HCT116 (cell line): ENCODE measurements at regions not wholly inside any gene's neighbourhood (a gene's known extent, or its start where the extent isn't known, plus 50 kb on each side); places are given as distances from the start of the nearest gene placed in this dataset.

Source experiments
- ATAC-seq: fragments of 200-7000 bp; cut with Tn5 transposase; 2 replicates; pipeline ENCODE4 v1.9.1; 2020; ENCODE audit warnings: mild to moderate bottlenecking, moderate library complexity
- BruUV-seq: library from RNA; stranded (reverse); fragments of 400-500 nt; replicated peaks from 2 replicates; lab custom pipeline; 2021; lab: Mats Ljungman, UMichigan
- CTCF ChIA-PET: fragments of 300-600 bp; sonication (Branson Sonifier 250); formaldehyde crosslinking; loops from one replicate; lab custom pipeline; 2021; ENCODE audit warnings: antibody characterized with exemption; lab: Charles Lee
- POLR2A ChIA-PET: fragments of 300-600, 350-600 bp; sonication (Branson Sonifier 250); formaldehyde crosslinking; loops from one replicate; lab custom pipeline; 2021; ENCODE audit warnings: antibody characterized with exemption; lab: Charles Lee
- RAD21 ChIA-PET, 2 experiments: fragments of 300-600 bp; sonication (Branson Sonifier 250); formaldehyde crosslinking; loops; one replicate each; lab custom pipeline; 2023; ENCODE audit warnings: low total read pairs in 2 of 2; ENCODE audit not compliant: uncharacterized antibody in 2 of 2, unreplicated experiment in 2 of 2, low non-redundant PET in 1 of 2; lab: Charles Lee
- DNase-seq: peaks from one replicate; pipeline ENCODE4 v3.0.0-alpha.2; 2010; ENCODE audit warnings: low read depth, low spot score
- H2AFZ ChIP-seq: fragments of 200-600 bp; shearing (Covaris generic), sonication (generic); 2 replicates; pipeline ENCODE4 v1.6.1; 2017; ENCODE audit warnings: low read depth, mixed run types, mixed read lengths, antibody characterized with exemption, low read length; ENCODE audit not compliant: poor library complexity, severe bottlenecking
- H3K27ac ChIP-seq: 2 replicates; pipeline ENCODE4 v1.5.1; 2012; ENCODE audit warnings: low read depth, low read length
- H3K27me3 ChIP-seq: fragments of 200-600 bp; sonication (generic); 2 replicates; pipeline ENCODE4 v1.6.1; 2016; ENCODE audit warnings: mixed run types, low read length, mixed read lengths; ENCODE audit not compliant: insufficient read depth
- H3K36me3 ChIP-seq, 2 experiments: fragments of 200-500 bp in 1 of 2; fragments of 200-600 bp in 1 of 2; sonication (Bioruptor generic) in 1 of 2; sonication (generic) in 1 of 2; 2 replicates each; pipeline versions ENCODE4 v1.5.1 to v1.6.1; 2014 to 2016; ENCODE audit warnings: low read length in 2 of 2, inconsistent platforms in 1 of 2, mixed read lengths in 1 of 2, mixed run types in 1 of 2; ENCODE audit not compliant: insufficient read depth in 2 of 2, control insufficient read depth in 1 of 2
- H3K4me1 ChIP-seq, 2 experiments: fragments of 200-600 bp in 1 of 2; sonication (generic) in 1 of 2; 2 replicates each; pipeline versions ENCODE4 v1.5.1 to v1.6.1; 2012 to 2017; ENCODE audit warnings: low read length in 2 of 2, inconsistent platforms in 1 of 2, mild to moderate bottlenecking in 1 of 2, mixed read lengths in 1 of 2, mixed run types in 1 of 2, moderate library complexity in 1 of 2; ENCODE audit not compliant: insufficient read depth in 2 of 2, control insufficient read depth in 1 of 2
- H3K4me2 ChIP-seq: fragments of 200-600 bp; sonication (generic); 2 replicates; pipeline ENCODE4 v1.6.1; 2017; ENCODE audit warnings: mixed run types, low read length, mixed read lengths
- H3K4me3 ChIP-seq, 2 experiments: fragments of 200-600 bp in 1 of 2; sonication (generic) in 1 of 2; replicated peaks in 1 of 2; 2 replicates each; pipeline ENCODE4 v1.5.1; 2011 to 2016; ENCODE audit warnings: low read length in 2 of 2, control low read depth in 1 of 2, low read depth in 1 of 2, mild to moderate bottlenecking in 1 of 2, mixed read lengths in 1 of 2, mixed run types in 1 of 2
- H3K79me2 ChIP-seq: fragments of 200-600 bp; sonication (generic); 2 replicates; pipeline ENCODE4 v1.6.1; 2017; ENCODE audit warnings: mild to moderate bottlenecking, mixed run types, low read length, moderate library complexity, mixed read lengths; ENCODE audit not compliant: insufficient read depth
- H3K9ac ChIP-seq: fragments of 200-600 bp; sonication (generic); 2 replicates; pipeline ENCODE4 v1.6.1; 2016; ENCODE audit warnings: low read length, mixed read lengths
- H3K9me2 ChIP-seq: fragments of 200-600 bp; sonication (generic), shearing (Covaris generic); 2 replicates; pipeline ENCODE4 v1.6.1; 2017; ENCODE audit warnings: mixed run types, mild to moderate bottlenecking, moderate library complexity; ENCODE audit not compliant: insufficient read depth
- H3K9me3 ChIP-seq, 2 experiments: fragments of 200-500 bp in 1 of 2; fragments of 200-600 bp in 1 of 2; sonication (Bioruptor generic) in 1 of 2; sonication (generic) in 1 of 2; 2 replicates each; pipeline ENCODE4 v1.6.1; 2014 to 2017; ENCODE audit warnings: low read length in 2 of 2, mixed read lengths in 2 of 2, inconsistent platforms in 1 of 2, low read depth in 1 of 2, mild to moderate bottlenecking in 1 of 2, mixed run types in 1 of 2, moderate library complexity in 1 of 2; ENCODE audit not compliant: control insufficient read depth in 1 of 2, insufficient read depth in 1 of 2
- H4K20me1 ChIP-seq: fragments of 200-600 bp; sonication (generic), shearing (Covaris generic); 2 replicates; pipeline ENCODE4 v1.6.1; 2017; ENCODE audit warnings: mixed run types, mild to moderate bottlenecking, moderate library complexity; ENCODE audit not compliant: insufficient read depth
- EGR1 ChIP-seq: IDR thresholded peaks from 2 replicates; pipeline ENCODE4 v1.6.1; 2012; ENCODE audit warnings: low read depth
- ELF1 ChIP-seq: IDR thresholded peaks from 2 replicates; pipeline ENCODE4 v1.6.1; 2012; ENCODE audit warnings: low read depth, borderline replicate concordance
- POLR2AphosphoS5 ChIP-seq: IDR thresholded peaks from 2 replicates; pipeline ENCODE4 v1.6.1; 2011; ENCODE audit warnings: mild to moderate bottlenecking, low read depth, low read length, moderate library complexity
- SIN3A ChIP-seq: IDR thresholded peaks from 2 replicates; pipeline ENCODE4 v1.6.1; 2012; ENCODE audit warnings: low read depth
- SP1 ChIP-seq: IDR thresholded peaks from 2 replicates; pipeline ENCODE4 v1.6.1; 2012; ENCODE audit warnings: low read depth
- SRF ChIP-seq: IDR thresholded peaks from 2 replicates; pipeline ENCODE4 v1.6.1; 2012; ENCODE audit warnings: low read depth
- TCF7L2 ChIP-seq: IDR thresholded peaks from 2 replicates; pipeline ENCODE4 v1.7.0; 2011; ENCODE audit warnings: borderline replicate concordance, inconsistent platforms; ENCODE audit not compliant: insufficient read depth, insufficient read length; ENCODE audit errors: extremely low read depth
- ZFX ChIP-seq: fragments of 450-650 bp; IDR thresholded peaks from 2 replicates; pipeline ENCODE4 v1.6.1; 2017
- intact Hi-C: fragments of 100-400 bp; cut with micrococcal nuclease; formaldehyde crosslinking; loops from 2 replicates; pipeline ENCODE4 v1.10.0; 2022
- TF ChIP-seq, protein P1 (sequence below): IDR thresholded peaks from 2 replicates; pipeline ENCODE4 v1.6.1; 2011; ENCODE audit warnings: mild to moderate bottlenecking, low read length, moderate library complexity; ENCODE audit not compliant: insufficient replicate concordance; ENCODE audit errors: extremely low read depth
- TF ChIP-seq, protein P2 (sequence below), 3 experiments: fragments of 200-600 bp in 1 of 3; sonication (generic) in 1 of 3; IDR thresholded peaks in 2 of 3; conservative IDR thresholded peaks in 1 of 3; 2 replicates each; pipeline ENCODE4 v1.5.1; 2012 to 2017; ENCODE audit warnings: low read depth in 2 of 3, low read length in 2 of 3, antibody characterized with exemption in 1 of 3, borderline replicate concordance in 1 of 3, control low read depth in 1 of 3, mild to moderate bottlenecking in 1 of 3, mixed read lengths in 1 of 3, mixed run types in 1 of 3, moderate library complexity in 1 of 3; ENCODE audit not compliant: insufficient read depth in 1 of 3
- TF ChIP-seq, protein P3 (sequence below): IDR thresholded peaks from 2 replicates; pipeline ENCODE4 v1.6.1; 2012
- TF ChIP-seq, protein P4 (sequence below): IDR thresholded peaks from 2 replicates; pipeline ENCODE4 v1.6.1; 2012; ENCODE audit warnings: low read depth

DNA sequence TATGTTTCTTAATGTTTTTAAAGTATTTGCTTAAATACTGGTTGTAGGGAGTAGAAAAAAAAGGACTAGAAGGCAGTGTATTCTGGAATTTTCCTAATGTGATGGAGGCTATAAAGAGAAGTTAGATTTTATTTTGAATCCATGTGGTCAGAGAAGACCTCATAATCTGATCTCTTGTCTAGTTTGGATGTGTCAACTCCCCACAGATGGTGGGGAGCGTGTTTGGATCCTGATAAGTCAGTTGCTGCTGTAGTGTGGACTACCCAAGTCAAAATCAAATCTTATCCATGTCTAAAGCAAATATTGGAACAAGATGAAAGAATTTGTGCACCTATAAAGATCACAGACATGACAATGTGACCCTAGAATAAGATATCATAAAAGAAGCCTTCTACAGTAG is 918.0 kb downstream of the LTN1 start (continued):
- TF ChIP-seq, protein P1, sequence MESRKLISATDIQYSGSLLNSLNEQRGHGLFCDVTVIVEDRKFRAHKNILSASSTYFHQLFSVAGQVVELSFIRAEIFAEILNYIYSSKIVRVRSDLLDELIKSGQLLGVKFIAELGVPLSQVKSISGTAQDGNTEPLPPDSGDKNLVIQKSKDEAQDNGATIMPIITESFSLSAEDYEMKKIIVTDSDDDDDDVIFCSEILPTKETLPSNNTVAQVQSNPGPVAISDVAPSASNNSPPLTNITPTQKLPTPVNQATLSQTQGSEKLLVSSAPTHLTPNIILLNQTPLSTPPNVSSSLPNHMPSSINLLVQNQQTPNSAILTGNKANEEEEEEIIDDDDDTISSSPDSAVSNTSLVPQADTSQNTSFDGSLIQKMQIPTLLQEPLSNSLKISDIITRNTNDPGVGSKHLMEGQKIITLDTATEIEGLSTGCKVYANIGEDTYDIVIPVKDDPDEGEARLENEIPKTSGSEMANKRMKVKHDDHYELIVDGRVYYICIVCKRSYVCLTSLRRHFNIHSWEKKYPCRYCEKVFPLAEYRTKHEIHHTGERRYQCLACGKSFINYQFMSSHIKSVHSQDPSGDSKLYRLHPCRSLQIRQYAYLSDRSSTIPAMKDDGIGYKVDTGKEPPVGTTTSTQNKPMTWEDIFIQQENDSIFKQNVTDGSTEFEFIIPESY: no peak
- no peak for TF ChIP-seq SIN3A

DNA sequence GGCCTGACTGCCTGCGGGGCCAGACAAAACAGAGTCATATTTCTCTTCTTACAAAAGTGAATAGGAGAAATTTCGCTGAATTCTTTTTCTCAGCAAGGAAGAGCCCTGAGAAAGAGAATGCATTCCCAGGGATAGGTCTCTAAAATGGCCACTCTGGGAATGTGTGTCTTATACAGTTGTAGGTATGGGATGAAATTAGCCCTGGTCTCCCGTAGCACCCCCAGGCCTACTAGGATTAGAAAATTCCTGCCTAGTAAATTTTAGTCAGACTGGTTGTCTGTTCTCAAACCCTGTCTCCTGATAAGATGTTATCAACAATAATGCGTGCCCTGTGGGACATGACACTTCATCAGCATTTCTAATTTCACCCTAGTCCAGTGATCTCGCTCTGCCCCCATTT is 920.1 kb downstream of the LTN1 start:
- POLR2A ChIA-PET: no interaction called here
- Histone ChIP-seq H4K20me1 (no peaks in the 10 kb centered on the region), H3K9me3 (peaks cover 12 to 22% of the 10 kb centered on the region in 2 experiments; a peak in 3 of 4 replicates), H3K4me2 (no peak overlapping the region), H3K9ac (no peak overlapping the region), H3K4me1 (no peaks in the 10 kb centered on the region), H3K36me3 (no peaks in the 10 kb centered on the region), H3K79me2 (no peaks in the 10 kb centered on the region), H3K27me3 (no peaks in the 10 kb centered on the region), H3K9me2 (no peaks in the 10 kb centered on the region), H3K4me3 (no peak overlapping the region), H2AFZ (no peak overlapping the region), H3K27ac (no peak overlapping the region)
- DNase-seq (no peak), ATAC-seq (no peak)
- CTCF ChIA-PET: no interaction called here
- TF ChIP-seq, protein P1: no peak
- no peak for TF ChIP-seq ELF1
- TF ChIP-seq TCF7L2: no peak
- TF ChIP-seq POLR2AphosphoS5: no peak
- no peak for TF ChIP-seq ZFX
- TF ChIP-seq, protein P2, sequence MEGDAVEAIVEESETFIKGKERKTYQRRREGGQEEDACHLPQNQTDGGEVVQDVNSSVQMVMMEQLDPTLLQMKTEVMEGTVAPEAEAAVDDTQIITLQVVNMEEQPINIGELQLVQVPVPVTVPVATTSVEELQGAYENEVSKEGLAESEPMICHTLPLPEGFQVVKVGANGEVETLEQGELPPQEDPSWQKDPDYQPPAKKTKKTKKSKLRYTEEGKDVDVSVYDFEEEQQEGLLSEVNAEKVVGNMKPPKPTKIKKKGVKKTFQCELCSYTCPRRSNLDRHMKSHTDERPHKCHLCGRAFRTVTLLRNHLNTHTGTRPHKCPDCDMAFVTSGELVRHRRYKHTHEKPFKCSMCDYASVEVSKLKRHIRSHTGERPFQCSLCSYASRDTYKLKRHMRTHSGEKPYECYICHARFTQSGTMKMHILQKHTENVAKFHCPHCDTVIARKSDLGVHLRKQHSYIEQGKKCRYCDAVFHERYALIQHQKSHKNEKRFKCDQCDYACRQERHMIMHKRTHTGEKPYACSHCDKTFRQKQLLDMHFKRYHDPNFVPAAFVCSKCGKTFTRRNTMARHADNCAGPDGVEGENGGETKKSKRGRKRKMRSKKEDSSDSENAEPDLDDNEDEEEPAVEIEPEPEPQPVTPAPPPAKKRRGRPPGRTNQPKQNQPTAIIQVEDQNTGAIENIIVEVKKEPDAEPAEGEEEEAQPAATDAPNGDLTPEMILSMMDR (IDR thresholded peaks at IDR 0.05 in 2 of 3, conservative IDR thresholded peaks at IDR 0.05 in 1 of 3; ENCODE audit: borderline replicate concordance in 1 of 3, insufficient read depth in 1 of 3, low read depth in 2 of 3, low read length in 2 of 3): no peak
- TF ChIP-seq SP1: no peak
- TF ChIP-seq, protein P3, sequence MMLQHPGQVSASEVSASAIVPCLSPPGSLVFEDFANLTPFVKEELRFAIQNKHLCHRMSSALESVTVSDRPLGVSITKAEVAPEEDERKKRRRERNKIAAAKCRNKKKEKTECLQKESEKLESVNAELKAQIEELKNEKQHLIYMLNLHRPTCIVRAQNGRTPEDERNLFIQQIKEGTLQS: no peak
- no peak for TF ChIP-seq EGR1
- TF ChIP-seq SRF: no peak
- TF ChIP-seq, protein P4, sequence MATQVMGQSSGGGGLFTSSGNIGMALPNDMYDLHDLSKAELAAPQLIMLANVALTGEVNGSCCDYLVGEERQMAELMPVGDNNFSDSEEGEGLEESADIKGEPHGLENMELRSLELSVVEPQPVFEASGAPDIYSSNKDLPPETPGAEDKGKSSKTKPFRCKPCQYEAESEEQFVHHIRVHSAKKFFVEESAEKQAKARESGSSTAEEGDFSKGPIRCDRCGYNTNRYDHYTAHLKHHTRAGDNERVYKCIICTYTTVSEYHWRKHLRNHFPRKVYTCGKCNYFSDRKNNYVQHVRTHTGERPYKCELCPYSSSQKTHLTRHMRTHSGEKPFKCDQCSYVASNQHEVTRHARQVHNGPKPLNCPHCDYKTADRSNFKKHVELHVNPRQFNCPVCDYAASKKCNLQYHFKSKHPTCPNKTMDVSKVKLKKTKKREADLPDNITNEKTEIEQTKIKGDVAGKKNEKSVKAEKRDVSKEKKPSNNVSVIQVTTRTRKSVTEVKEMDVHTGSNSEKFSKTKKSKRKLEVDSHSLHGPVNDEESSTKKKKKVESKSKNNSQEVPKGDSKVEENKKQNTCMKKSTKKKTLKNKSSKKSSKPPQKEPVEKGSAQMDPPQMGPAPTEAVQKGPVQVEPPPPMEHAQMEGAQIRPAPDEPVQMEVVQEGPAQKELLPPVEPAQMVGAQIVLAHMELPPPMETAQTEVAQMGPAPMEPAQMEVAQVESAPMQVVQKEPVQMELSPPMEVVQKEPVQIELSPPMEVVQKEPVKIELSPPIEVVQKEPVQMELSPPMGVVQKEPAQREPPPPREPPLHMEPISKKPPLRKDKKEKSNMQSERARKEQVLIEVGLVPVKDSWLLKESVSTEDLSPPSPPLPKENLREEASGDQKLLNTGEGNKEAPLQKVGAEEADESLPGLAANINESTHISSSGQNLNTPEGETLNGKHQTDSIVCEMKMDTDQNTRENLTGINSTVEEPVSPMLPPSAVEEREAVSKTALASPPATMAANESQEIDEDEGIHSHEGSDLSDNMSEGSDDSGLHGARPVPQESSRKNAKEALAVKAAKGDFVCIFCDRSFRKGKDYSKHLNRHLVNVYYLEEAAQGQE: no peak
- intact Hi-C loops: no loop called here
- RAD21 ChIA-PET: no interaction called here
- BruUV-seq: no TSS peak
